NT2/D1 (cell line): ENCODE measurements at regions not wholly inside any gene's neighbourhood (a gene's known extent, or its start where the extent isn't known, plus 50 kb on each side); places are given as distances from the start of the nearest gene placed in this dataset.

Source experiments
- YY1 ChIP-seq: IDR thresholded peaks from 2 replicates; pipeline ENCODE4 v1.6.1; 2011; ENCODE audit not compliant: insufficient read length, insufficient read depth
- ZNF274 ChIP-seq: IDR thresholded peaks from 2 replicates; pipeline ENCODE4 v1.6.1; 2011; ENCODE audit warnings: mild to moderate bottlenecking, low read depth, low read length

DNA sequence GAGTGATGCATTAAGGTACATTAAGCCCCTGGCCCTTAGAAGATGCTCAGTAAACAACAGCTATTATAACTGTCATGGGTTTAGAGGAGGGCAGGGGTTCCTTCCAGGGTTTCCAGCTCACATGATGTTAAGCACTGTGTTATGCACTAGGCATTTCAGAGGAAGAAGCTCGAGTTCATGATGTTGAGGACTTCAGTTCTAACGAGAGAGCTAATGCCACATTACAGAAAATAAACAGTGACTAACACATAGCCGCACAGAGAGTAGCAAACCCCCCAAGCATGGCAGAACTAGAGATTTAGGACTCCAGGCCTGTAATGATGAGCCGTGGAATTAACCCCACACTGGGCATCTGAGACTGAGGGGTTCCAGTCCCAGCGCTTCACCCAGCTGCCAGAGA lies 105.2 kb downstream of the UNC5CL start:
- no peak for TF ChIP-seq YY1
- TF ChIP-seq ZNF274, result no peak
